ENCODE measurements at regions not wholly inside any gene's neighbourhood (a gene's known extent, or its start where the extent isn't known, plus 50 kb on each side); places are given as distances from the start of the nearest gene placed in this dataset.
"Not testable (repeated sequence)": the region's sequence is repeated elsewhere in the genome, so short reads cannot be mapped to it uniquely, and the experiment has no call there.

DNA sequence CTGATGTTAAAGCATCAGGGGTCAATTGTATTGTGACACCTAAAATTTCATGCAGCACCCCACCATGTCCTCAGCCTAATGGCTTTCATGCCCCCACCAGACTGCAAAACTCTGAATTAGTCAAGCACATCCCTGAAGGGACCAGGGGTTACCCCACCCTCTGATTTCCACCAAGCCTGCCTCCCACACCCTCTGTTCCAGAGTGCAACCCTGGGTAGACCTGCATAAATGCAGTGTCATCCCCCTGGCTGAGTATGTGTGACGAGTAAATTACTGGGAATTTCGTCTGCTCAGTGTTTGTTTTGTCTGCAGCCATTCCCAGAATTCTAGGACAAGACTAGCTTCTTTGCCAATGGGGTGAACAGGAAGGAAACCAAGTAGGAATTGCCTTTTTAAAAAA, 2136.9 kb upstream of the DEFB115 start:
- DNase-seq = not testable (repeated sequence)

DNA sequence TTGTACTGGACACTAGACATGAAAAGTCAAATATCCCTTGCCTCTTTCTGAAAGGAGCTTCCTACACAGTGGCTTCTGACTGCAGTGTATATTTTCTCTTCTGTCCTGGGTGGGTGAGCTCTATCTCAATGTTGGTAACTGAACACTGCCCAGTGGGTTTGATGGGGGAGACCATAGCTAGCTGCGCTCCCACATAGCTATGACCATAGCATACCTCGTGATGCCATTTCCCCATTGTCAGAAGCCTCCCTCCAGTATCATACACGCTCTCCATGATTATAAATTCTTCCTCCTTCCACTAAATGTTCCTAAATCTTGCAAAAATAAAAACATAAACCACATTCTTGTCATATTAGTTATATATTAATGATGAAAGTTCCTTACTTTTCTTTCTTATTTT, 2134.7 kb upstream of the DEFB115 start:
- DNase-seq = not testable (repeated sequence)

GRCh38 chr20:29123861-29124260, 2133.6 kb upstream of the DEFB115 start:
- no peak for DNase-seq
